Gastroesophageal sphincter (tissue), 3 donors: ENCODE measurements at regions not wholly inside any gene's neighbourhood (a gene's known extent, or its start where the extent isn't known, plus 50 kb on each side); places are given as distances from the start of the nearest gene placed in this dataset.

Experiments used
- POLR2A ChIP-seq, 2 donors: fragments of 450-650 bp; IDR thresholded peaks; one replicate each; pipeline ENCODE4 v1.6.1; 2017; ENCODE audit warnings: antibody characterized with exemption in 2 of 2, mild to moderate bottlenecking in 2 of 2, moderate library complexity in 1 of 2
- POLR2AphosphoS5 ChIP-seq: sonication (generic); formaldehyde crosslinking; IDR thresholded peaks from one replicate; pipeline ENCODE4 v1.6.1; 2017; ENCODE audit warnings: antibody characterized with exemption
- TF ChIP-seq, protein P1 (sequence below), 4 experiments: fragments of 200-600 bp in 2 of 4; fragments of 450-650 bp in 2 of 4; sonication (generic) in 1 of 4; IDR thresholded peaks; one replicate each; pipeline ENCODE4 v1.5.1; 2017 to 2019; ENCODE audit warnings: antibody characterized with exemption in 4 of 4, mild to moderate bottlenecking in 2 of 4, moderate library complexity in 2 of 4

DNA sequence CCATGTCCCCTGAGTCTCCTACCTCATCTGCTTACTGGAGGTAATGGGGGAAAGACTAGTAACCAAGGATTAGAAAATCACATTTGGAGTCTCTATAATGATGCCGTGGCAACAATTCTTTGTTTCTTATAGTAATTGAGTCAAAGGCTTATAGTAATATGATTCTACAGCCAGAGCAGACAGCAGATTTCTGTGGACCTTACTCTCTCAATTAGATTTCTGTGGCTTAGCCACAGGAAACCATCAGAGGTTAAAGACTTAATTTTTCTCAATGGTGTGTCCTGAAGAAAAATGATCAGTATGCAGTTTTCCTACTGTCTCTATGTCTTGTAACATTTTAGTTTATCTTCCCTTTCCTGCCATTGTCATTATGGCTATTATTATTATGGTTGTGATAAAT, 59.3 kb upstream of the CD180 start:
- TF ChIP-seq, protein P1, sequence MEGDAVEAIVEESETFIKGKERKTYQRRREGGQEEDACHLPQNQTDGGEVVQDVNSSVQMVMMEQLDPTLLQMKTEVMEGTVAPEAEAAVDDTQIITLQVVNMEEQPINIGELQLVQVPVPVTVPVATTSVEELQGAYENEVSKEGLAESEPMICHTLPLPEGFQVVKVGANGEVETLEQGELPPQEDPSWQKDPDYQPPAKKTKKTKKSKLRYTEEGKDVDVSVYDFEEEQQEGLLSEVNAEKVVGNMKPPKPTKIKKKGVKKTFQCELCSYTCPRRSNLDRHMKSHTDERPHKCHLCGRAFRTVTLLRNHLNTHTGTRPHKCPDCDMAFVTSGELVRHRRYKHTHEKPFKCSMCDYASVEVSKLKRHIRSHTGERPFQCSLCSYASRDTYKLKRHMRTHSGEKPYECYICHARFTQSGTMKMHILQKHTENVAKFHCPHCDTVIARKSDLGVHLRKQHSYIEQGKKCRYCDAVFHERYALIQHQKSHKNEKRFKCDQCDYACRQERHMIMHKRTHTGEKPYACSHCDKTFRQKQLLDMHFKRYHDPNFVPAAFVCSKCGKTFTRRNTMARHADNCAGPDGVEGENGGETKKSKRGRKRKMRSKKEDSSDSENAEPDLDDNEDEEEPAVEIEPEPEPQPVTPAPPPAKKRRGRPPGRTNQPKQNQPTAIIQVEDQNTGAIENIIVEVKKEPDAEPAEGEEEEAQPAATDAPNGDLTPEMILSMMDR (IDR thresholded peaks at IDR 0.05), result no peak
- no peak for TF ChIP-seq POLR2AphosphoS5
- TF ChIP-seq POLR2A (IDR thresholded peaks at IDR 0.05), result no peak
